Left ventricle myocardium inferior (tissue), 1 donor: ENCODE measurements at regions not wholly inside any gene's neighbourhood (a gene's known extent, or its start where the extent isn't known, plus 50 kb on each side); places are given as distances from the start of the nearest gene placed in this dataset.
"Not testable (repeated sequence)": the region's sequence is repeated elsewhere in the genome, so short reads cannot be mapped to it uniquely, and the experiment has no call there.

ENCODE experiments used
- DNase-seq: peaks from one replicate; pipeline ENCODE4 v3.0.0-alpha.2; 2020
- H3K27ac ChIP-seq: fragments of 200-600 bp; replicated peaks from 2 replicates; pipeline ENCODE4 v1.8.0; 2021
- H3K27me3 ChIP-seq: fragments of 200-600 bp; 2 replicates; pipeline ENCODE4 v1.8.0; 2021; ENCODE audit warnings: low read depth
- H3K36me3 ChIP-seq: fragments of 200-600 bp; 2 replicates; pipeline ENCODE4 v1.8.0; 2021
- H3K4me1 ChIP-seq: fragments of 200-600 bp; 2 replicates; pipeline ENCODE4 v1.8.0; 2021
- H3K4me3 ChIP-seq: fragments of 200-600 bp; 2 replicates; pipeline ENCODE4 v1.8.0; 2021; ENCODE audit warnings: mild to moderate bottlenecking, moderate library complexity
- H3K9me3 ChIP-seq: fragments of 200-600 bp; replicated peaks from 2 replicates; pipeline ENCODE4 v1.8.0; 2021
- CTCF ChIP-seq: fragments of 200-600 bp; IDR thresholded peaks from 2 replicates; pipeline ENCODE4 v1.8.0; 2021; ENCODE audit warnings: antibody characterized with exemption, mild to moderate bottlenecking, borderline replicate concordance
- intact Hi-C: fragments of 100-400 bp; cut with micrococcal nuclease; formaldehyde crosslinking; loops from one replicate; pipeline ENCODE4 v1.11.0; 2022
- donor health status: DM: no; HTN: yes; CAD: no; lungs with severe emphysema.

GRCh38 chr1:67493148-67493547, 62.9 kb upstream of the SERBP1 start:
- intact Hi-C loops = no loop called here
- H3K27me3 ChIP-seq = no peaks in the 10 kb centered on the region
- no peak overlapping the region for H3K27ac ChIP-seq
- H3K9me3 ChIP-seq = no peaks in the 10 kb centered on the region
- no peak for DNase-seq
- no peaks in the 10 kb centered on the region for H3K4me1 ChIP-seq
- no peaks in the 10 kb centered on the region for H3K36me3 ChIP-seq
- TF ChIP-seq CTCF = no peak
- no peak overlapping the region for H3K4me3 ChIP-seq

- no peak for TF ChIP-seq CTCF
- Histone ChIP-seq H3K36me3 (no peaks in the 10 kb centered on the region), H3K27me3 (no peaks in the 10 kb centered on the region), H3K4me3 (no peak overlapping the region), H3K27ac (no peak overlapping the region), H3K4me1 (peaks cover 2% of the 10 kb centered on the region), H3K9me3 (no peaks in the 10 kb centered on the region)
- intact Hi-C loops = no loop called here
- DNase-seq = no peak
These were observed 65.1 kb upstream of the SERBP1 start for GRCh38 chr1:67495327-67495726.

- Histone ChIP-seq H3K27me3 (peaks cover 6% of the 10 kb centered on the region), H3K36me3 (no peaks in the 10 kb centered on the region), H3K27ac (no peak overlapping the region), H3K4me3 (no peak overlapping the region), H3K9me3 (no peaks in the 10 kb centered on the region), H3K4me1 (peaks cover 6% of the 10 kb centered on the region)
- no peak for DNase-seq
- no peak for TF ChIP-seq CTCF
- intact Hi-C loops = no loop called here
These were observed 66.1 kb upstream of the SERBP1 start for GRCh38 chr1:67496329-67496728.

- H3K4me1 ChIP-seq = peaks cover 6% of the 10 kb centered on the region
- H3K4me3 ChIP-seq = no peak overlapping the region
- no peak overlapping the region for H3K27ac ChIP-seq
- peak; percentile 81 for DNase-seq
- intact Hi-C loops = loop anchor here (5.0 to 10.0 kb wide), 2 partner anchors 153 to 266 kb away; no protein-coding TSS in a partner anchor
- H3K36me3 ChIP-seq = no peaks in the 10 kb centered on the region
- peaks cover 16% of the 10 kb centered on the region for H3K27me3 ChIP-seq
- peak; percentile 99 for TF ChIP-seq CTCF
- H3K9me3 ChIP-seq = no peaks in the 10 kb centered on the region
These were observed 70.3 kb upstream of the SERBP1 start for GRCh38 chr1:67500413-67500959.

- DNase-seq = no peak
- H3K4me1 ChIP-seq = peaks cover 6% of the 10 kb centered on the region
- H3K27me3 ChIP-seq = peaks cover 16% of the 10 kb centered on the region
- no peak overlapping the region for H3K4me3 ChIP-seq
- intact Hi-C loops = loop anchor here (5.0 to 10.0 kb wide), 2 partner anchors 157 to 269 kb away; no protein-coding TSS in a partner anchor
- no peak for TF ChIP-seq CTCF
- H3K9me3 ChIP-seq = no peaks in the 10 kb centered on the region
- no peaks in the 10 kb centered on the region for H3K36me3 ChIP-seq
- no peak overlapping the region for H3K27ac ChIP-seq
These were observed 73.8 kb upstream of the SERBP1 start for GRCh38 chr1:67503974-67504373.

- H3K36me3 ChIP-seq, H3K4me3 ChIP-seq, DNase-seq, intact Hi-C loops, H3K27me3 ChIP-seq, H3K27ac ChIP-seq, H3K4me1 ChIP-seq: not testable (repeated sequence)
- peaks cover 21% of the 10 kb centered on the region for H3K9me3 ChIP-seq
These were observed 83.4 kb upstream of the SERBP1 start for GRCh38 chr1:67513392-67514294.
